Mesothelial cell of epicardium (in vitro differentiated cells): ENCODE measurements at regions not wholly inside any gene's neighbourhood (a gene's known extent, or its start where the extent isn't known, plus 50 kb on each side); places are given as distances from the start of the nearest gene placed in this dataset.

Experiments
- DNase-seq, 2 experiments: peaks; one replicate each; pipeline ENCODE4 v3.0.0; 2021; ENCODE audit warnings: low spot score in 2 of 2; ENCODE audit not compliant: unreplicated experiment in 2 of 2
- H3K27ac Mint-ChIP-seq: 2 replicates; pipeline ENCODE4 v1.8.0; 2021; ENCODE audit warnings: mixed read lengths
- H3K27me3 Mint-ChIP-seq: 2 replicates; pipeline ENCODE4 v1.8.0; 2021; ENCODE audit warnings: low read depth, mixed read lengths
- H3K36me3 Mint-ChIP-seq: 2 replicates; pipeline ENCODE4 v1.8.0; 2021; ENCODE audit warnings: mixed read lengths
- H3K4me1 Mint-ChIP-seq: 2 replicates; pipeline ENCODE4 v1.8.0; 2021; ENCODE audit warnings: mixed read lengths
- H3K4me3 Mint-ChIP-seq: 2 replicates; pipeline ENCODE4 v1.8.0; 2021; ENCODE audit warnings: mild to moderate bottlenecking, moderate library complexity, mixed read lengths
- H3K9me3 Mint-ChIP-seq: 2 replicates; pipeline ENCODE4 v1.8.0; 2021; ENCODE audit warnings: mixed read lengths
- TF ChIP-seq, protein P1 (sequence below): fragments of 200-600 bp; sonication (generic); IDR thresholded peaks from one replicate; pipeline ENCODE4 v1.5.0; 2021; ENCODE audit warnings: antibody characterized with exemption; ENCODE audit not compliant: unreplicated experiment

GRCh38 chr2:5125017-5125730 is 567.0 kb upstream of the SOX11 start:
- Mint-ChIP-seq H3K4me1 (peaks cover 26% of the 10 kb centered on the region), H3K27me3 (no peaks in the 10 kb centered on the region), H3K27ac (no peak overlapping the region), H3K4me3 (no peak overlapping the region), H3K36me3 (no peaks in the 10 kb centered on the region), H3K9me3 (no peaks in the 10 kb centered on the region)
- TF ChIP-seq, protein P1, sequence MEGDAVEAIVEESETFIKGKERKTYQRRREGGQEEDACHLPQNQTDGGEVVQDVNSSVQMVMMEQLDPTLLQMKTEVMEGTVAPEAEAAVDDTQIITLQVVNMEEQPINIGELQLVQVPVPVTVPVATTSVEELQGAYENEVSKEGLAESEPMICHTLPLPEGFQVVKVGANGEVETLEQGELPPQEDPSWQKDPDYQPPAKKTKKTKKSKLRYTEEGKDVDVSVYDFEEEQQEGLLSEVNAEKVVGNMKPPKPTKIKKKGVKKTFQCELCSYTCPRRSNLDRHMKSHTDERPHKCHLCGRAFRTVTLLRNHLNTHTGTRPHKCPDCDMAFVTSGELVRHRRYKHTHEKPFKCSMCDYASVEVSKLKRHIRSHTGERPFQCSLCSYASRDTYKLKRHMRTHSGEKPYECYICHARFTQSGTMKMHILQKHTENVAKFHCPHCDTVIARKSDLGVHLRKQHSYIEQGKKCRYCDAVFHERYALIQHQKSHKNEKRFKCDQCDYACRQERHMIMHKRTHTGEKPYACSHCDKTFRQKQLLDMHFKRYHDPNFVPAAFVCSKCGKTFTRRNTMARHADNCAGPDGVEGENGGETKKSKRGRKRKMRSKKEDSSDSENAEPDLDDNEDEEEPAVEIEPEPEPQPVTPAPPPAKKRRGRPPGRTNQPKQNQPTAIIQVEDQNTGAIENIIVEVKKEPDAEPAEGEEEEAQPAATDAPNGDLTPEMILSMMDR: no peak
- no peak for DNase-seq

DNA sequence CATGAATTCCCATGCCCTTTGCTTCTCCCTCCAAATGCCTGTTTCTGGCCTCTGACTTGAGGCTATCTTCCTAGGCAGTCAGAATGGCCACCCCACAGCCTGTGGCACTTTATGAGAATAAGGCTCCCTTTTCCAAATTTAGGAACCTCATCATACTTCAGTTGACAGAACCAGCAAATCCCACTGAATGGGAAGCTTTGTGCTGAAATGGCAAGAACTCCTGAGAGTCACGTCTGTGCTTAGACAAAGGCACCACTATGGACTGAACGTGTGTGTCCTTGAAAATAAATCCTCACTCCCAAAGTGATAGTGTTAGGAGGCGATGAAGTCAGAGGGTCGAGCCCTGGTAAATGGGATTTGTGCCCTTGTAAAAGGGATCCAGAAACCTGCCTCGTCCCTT is 559.9 kb upstream of the SOX11 start:
- Mint-ChIP-seq H3K9me3 (peaks cover 4% of the 10 kb centered on the region), H3K27me3 (no peaks in the 10 kb centered on the region), H3K36me3 (no peaks in the 10 kb centered on the region), H3K27ac (no peak overlapping the region), H3K4me3 (no peak overlapping the region), H3K4me1 (peaks cover 3% of the 10 kb centered on the region)
- TF ChIP-seq, protein P1: no peak
- DNase-seq: no peak

GRCh38 chr2:5140347-5140746 is 551.8 kb upstream of the SOX11 start:
- Mint-ChIP-seq H3K9me3 (no peaks in the 10 kb centered on the region), H3K36me3 (no peaks in the 10 kb centered on the region), H3K4me1 (peaks cover 4% of the 10 kb centered on the region), H3K4me3 (no peak overlapping the region), H3K27me3 (no peaks in the 10 kb centered on the region), H3K27ac (no peak overlapping the region)
- TF ChIP-seq, protein P1: no peak
- DNase-seq: no peak

GRCh38 chr2:5144159-5144558 is 548.0 kb upstream of the SOX11 start:
- Mint-ChIP-seq H3K4me1 (peaks cover 4% of the 10 kb centered on the region), H3K4me3 (no peak overlapping the region), H3K36me3 (peaks cover 9% of the 10 kb centered on the region), H3K9me3 (peaks cover 17% of the 10 kb centered on the region), H3K27ac (no peak overlapping the region), H3K27me3 (no peaks in the 10 kb centered on the region)
- DNase-seq: no peak
- TF ChIP-seq, protein P1: no peak

DNA sequence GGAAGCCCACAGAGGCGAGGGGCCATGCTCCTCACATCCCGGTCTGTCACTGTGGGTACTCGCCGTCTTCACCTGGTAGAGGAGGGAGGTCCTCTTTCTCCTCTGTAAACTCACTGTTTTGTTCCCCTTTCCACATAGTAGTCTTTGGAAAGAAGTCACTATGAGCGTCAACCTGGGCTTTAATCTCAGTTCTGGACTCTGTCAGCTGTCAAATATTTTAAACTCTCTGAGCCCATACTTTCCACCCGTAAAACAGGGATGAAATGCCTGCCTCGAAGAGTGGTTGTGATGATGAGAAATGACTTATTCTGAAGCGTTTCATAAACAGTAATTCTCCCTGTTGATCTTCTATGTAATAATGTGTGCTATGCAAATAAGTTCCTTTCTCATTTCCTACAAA is 547.1 kb upstream of the SOX11 start:
- peaks cover 10% of the 10 kb centered on the region for H3K36me3 Mint-ChIP-seq
- no peak overlapping the region for H3K4me3 Mint-ChIP-seq
- TF ChIP-seq, protein P1: no peak
- no peak overlapping the region for H3K27ac Mint-ChIP-seq
- H3K27me3 Mint-ChIP-seq: no peaks in the 10 kb centered on the region
- peaks cover 24% of the 10 kb centered on the region for H3K9me3 Mint-ChIP-seq
- peaks cover 4% of the 10 kb centered on the region for H3K4me1 Mint-ChIP-seq
- DNase-seq: no peak
